Brain microvascular endothelial cell (primary cell): ENCODE measurements at regions not wholly inside any gene's neighbourhood (a gene's known extent, or its start where the extent isn't known, plus 50 kb on each side); places are given as distances from the start of the nearest gene placed in this dataset.

Experiments
- DNase-seq: peaks from one replicate; pipeline ENCODE4 v3.0.0-alpha.2; 2020
- H3K27ac ChIP-seq: fragments of 250-450 bp; sonication (Bioruptor Pico); 2 replicates; pipeline ENCODE4 v1.5.1; 2020; ENCODE audit warnings: mild to moderate bottlenecking, moderate library complexity
- H3K27me3 ChIP-seq: fragments of 250-450 bp; sonication (Bioruptor Pico); replicated peaks from 2 replicates; pipeline ENCODE4 v1.5.1; 2020; ENCODE audit warnings: mild to moderate bottlenecking
- H3K36me3 ChIP-seq: fragments of 250-450 bp; sonication (Bioruptor Pico); replicated peaks from 2 replicates; pipeline ENCODE4 v1.5.1; 2020; ENCODE audit warnings: mild to moderate bottlenecking
- H3K4me3 ChIP-seq: 2 replicates; pipeline ENCODE4 v1.5.1; 2011; ENCODE audit warnings: low read depth, mild to moderate bottlenecking, control low read depth, low read length, moderate library complexity
- in situ Hi-C: cut with HindIII; loops from 2 replicates; pipeline ENCODE4 v1.10.0; 2017; ENCODE audit warnings: low sequenced_read_pairs, low pct_ligation_motif_present
- TF ChIP-seq, protein P1 (sequence below): IDR thresholded peaks from 2 replicates; pipeline ENCODE4 v1.5.1; 2011; ENCODE audit warnings: low read depth, mild to moderate bottlenecking, moderate library complexity, low read length, control low read depth, inconsistent platforms; ENCODE audit errors: missing control alignments

DNA sequence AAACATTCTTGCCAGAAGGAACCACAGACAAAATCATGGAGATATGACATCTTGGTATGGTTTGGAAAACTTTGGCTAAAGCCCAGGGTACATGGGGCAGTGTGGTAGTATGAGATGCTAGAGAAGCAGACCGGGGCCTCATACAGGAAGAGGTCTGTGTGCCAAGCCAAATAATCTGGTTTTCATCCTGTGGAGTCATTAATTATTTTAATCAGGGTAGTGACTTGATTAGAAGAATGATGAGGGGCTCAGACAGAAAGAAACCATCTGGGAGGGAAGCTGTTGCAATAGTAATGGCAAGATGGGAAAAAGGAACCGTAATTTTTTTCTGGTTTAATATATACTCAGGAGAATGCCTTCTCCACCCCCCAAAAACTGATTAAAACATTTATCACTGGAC is 318.0 kb downstream of the BRINP2 start:
- Histone ChIP-seq H3K4me3 (no peak overlapping the region), H3K27ac (no peak overlapping the region), H3K36me3 (no peaks in the 10 kb centered on the region), H3K27me3 (no peaks in the 10 kb centered on the region)
- TF ChIP-seq, protein P1, sequence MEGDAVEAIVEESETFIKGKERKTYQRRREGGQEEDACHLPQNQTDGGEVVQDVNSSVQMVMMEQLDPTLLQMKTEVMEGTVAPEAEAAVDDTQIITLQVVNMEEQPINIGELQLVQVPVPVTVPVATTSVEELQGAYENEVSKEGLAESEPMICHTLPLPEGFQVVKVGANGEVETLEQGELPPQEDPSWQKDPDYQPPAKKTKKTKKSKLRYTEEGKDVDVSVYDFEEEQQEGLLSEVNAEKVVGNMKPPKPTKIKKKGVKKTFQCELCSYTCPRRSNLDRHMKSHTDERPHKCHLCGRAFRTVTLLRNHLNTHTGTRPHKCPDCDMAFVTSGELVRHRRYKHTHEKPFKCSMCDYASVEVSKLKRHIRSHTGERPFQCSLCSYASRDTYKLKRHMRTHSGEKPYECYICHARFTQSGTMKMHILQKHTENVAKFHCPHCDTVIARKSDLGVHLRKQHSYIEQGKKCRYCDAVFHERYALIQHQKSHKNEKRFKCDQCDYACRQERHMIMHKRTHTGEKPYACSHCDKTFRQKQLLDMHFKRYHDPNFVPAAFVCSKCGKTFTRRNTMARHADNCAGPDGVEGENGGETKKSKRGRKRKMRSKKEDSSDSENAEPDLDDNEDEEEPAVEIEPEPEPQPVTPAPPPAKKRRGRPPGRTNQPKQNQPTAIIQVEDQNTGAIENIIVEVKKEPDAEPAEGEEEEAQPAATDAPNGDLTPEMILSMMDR: no peak
- no peak for DNase-seq
- in situ Hi-C loops: no loop called here

DNA sequence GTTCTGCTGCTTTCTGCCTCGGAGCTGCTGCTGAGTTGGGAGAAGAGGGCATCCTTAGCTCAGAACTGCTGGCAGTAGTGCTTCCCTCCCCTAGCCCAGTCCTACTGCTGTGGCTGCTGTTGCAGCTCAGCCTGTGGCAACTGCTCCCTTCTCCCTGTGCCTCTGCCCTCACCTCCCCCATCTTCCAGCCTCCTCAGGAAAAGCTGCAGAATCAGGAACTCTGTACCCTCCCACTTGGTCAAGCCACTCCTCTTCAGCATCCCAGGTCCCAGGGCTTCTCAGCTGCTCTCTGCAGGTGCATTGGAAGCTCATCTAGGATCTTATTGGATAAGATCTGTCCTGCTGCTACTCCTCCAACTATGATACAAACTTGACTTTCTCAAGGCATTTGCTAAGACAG is 316.7 kb downstream of the BRINP2 start:
- DNase-seq: no peak
- in situ Hi-C loops: no loop called here
- H3K36me3 ChIP-seq: no peaks in the 10 kb centered on the region
- no peak overlapping the region for H3K27ac ChIP-seq
- H3K27me3 ChIP-seq: no peaks in the 10 kb centered on the region
- no peak overlapping the region for H3K4me3 ChIP-seq
- TF ChIP-seq, protein P1: no peak

DNA sequence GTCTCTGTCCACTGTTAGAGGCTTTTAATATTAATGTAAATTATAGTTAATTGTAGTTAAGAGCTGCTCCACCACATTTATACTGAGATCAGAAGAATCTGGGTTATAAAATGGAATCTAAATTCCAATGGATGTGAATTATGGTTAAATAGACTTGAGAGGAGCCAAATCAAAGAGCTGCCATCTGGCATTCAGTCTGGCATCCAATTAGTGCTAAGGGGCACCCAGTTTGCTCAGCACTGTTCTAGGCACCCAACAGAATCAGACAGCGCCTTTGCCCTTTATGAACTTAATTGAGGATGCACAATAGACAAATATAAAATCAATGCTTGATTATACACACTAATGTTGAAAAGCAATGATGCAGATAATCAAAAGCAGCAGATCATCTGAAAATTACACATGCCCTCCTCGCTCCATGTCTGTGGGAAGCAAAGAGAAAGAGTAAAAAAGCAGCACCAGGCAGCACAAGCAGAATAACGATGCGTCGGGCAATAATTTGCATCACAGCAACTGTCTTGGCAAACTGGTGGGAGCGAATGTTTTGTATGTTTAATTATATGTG is 310.1 kb downstream of the BRINP2 start:
- TF ChIP-seq, protein P1: no peak
- DNase-seq: no peak
- no peak overlapping the region for H3K4me3 ChIP-seq
- H3K27me3 ChIP-seq: no peaks in the 10 kb centered on the region
- H3K27ac ChIP-seq: no peak overlapping the region
- no peaks in the 10 kb centered on the region for H3K36me3 ChIP-seq
- in situ Hi-C loops: no loop called here

DNA sequence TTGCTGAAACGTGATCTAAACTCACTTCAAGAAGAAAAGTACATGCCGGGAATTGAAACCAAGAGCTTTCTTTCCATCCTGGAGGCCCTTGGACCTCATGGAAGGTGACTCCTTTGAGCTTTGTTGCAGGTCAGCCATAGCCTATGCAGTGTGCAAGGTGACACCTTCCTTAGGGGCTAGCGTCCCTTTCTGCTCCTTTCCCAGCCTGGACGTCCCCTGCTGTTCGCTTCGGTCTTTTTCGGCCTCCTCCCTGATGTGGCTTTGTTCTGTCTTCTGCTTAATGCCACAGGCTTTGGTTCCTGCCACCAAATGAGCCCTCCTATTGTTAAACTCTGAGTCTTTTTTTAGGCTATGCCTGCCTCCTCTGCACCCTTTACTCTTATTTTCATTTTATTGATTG is 308.8 kb downstream of the BRINP2 start:
- no peak for DNase-seq
- no peaks in the 10 kb centered on the region for H3K27me3 ChIP-seq
- no peak overlapping the region for H3K27ac ChIP-seq
- TF ChIP-seq, protein P1: no peak
- H3K36me3 ChIP-seq: no peaks in the 10 kb centered on the region
- H3K4me3 ChIP-seq: no peak overlapping the region
- in situ Hi-C loops: no loop called here

DNA sequence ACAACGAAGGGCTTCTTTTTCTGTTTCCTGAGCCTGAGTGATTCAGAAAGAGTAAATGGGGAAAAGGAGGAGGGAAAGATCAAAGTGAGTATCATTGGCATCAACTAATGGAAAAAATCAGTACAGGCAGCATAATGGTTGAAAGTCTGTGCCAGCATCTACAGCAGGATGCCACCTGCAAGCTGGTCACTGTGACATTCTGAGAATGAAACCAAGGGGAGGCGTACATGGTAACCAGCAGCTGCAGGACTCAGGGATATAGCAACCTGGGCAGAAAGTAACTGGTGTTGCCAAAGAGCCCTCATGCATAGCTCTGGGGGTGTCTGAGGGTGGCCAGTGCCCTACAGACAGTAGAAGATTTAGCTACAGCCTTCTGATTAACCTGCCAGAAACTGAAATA is 305.9 kb downstream of the BRINP2 start:
- Histone ChIP-seq H3K27me3 (no peaks in the 10 kb centered on the region), H3K27ac (no peak overlapping the region), H3K4me3 (no peak overlapping the region), H3K36me3 (no peaks in the 10 kb centered on the region)
- no peak for DNase-seq
- in situ Hi-C loops: no loop called here
- TF ChIP-seq, protein P1: no peak

DNA sequence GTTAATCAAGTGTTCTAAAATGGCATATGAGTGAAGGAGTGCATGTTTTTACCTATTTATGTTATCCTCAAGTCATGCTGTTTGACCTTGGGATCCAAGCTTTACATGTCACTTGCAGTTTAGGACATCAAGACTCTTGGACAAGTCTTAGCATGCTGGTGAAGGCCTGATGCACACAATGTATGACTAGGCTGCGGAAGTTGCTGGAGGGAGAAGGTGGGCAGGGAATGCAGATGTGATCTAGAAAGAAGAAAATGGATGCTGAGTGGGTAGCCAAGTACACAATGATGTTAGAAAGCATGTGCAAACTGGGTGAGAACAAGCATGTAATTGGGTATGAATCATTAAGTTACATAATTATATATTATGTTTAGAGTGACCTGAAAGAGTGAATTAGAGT is 301.8 kb downstream of the BRINP2 start:
- DNase-seq: no peak
- Histone ChIP-seq H3K36me3 (no peaks in the 10 kb centered on the region), H3K27me3 (no peaks in the 10 kb centered on the region), H3K4me3 (no peak overlapping the region), H3K27ac (no peak overlapping the region)
- in situ Hi-C loops: no loop called here
- TF ChIP-seq, protein P1: no peak
